ENCODE measurements at regions not wholly inside any gene's neighbourhood (a gene's known extent, or its start where the extent isn't known, plus 50 kb on each side); places are given as distances from the start of the nearest gene placed in this dataset.

- Mint-ChIP-seq H3K4me3 (no peak overlapping the region), H3K36me3 (peaks cover 3% of the 10 kb centered on the region), H3K27me3 (ENCODE audit: low read depth) (no peaks in the 10 kb centered on the region), H3K4me1 (peaks cover 28% of the 10 kb centered on the region), H3K27ac (no peak overlapping the region), H3K9me3 (peaks cover 10% of the 10 kb centered on the region)
- ATAC-seq (no peak), DNase-seq (ENCODE audit: low spot score) (no peak)
- POLR2A ChIA-PET, result no interaction called here
- no peak for TF ChIP-seq HMGA2 (CRISPR knock-in tag; IDR thresholded peaks at IDR 0.05)
- no peak for TF ChIP-seq ZSCAN18 (CRISPR knock-in tag; IDR thresholded peaks at IDR 0.05)
- no peak for TF ChIP-seq ZNF512 (CRISPR knock-in tag; IDR thresholded peaks at IDR 0.05; ENCODE audit: borderline replicate concordance)
- no peak for TF ChIP-seq SMAD4 (CRISPR knock-in tag; IDR thresholded peaks at IDR 0.05)
- TF ChIP-seq MYBL2 (CRISPR knock-in tag; IDR thresholded peaks at IDR 0.05), result no peak
- CTCF ChIA-PET, result no interaction called here
These were observed 89.3 kb upstream of the UGT8 start for GRCh38 chr4:114509340-114509739.

- CTCF ChIA-PET, result no interaction called here
- peaks cover 28% of the 10 kb centered on the region for H3K4me1 Mint-ChIP-seq
- peaks cover 22% of the 10 kb centered on the region for H3K36me3 Mint-ChIP-seq
- TF ChIP-seq MAX (CRISPR knock-in tag; IDR thresholded peaks at IDR 0.05) (no peak), ZNF425 (CRISPR knock-in tag; conservative IDR thresholded peaks at IDR 0.05) (no peak)
- POLR2A ChIA-PET, result no interaction called here
- H3K27ac Mint-ChIP-seq, result no peak overlapping the region
- ATAC-seq (no peak), DNase-seq (ENCODE audit: low spot score) (no peak)
- H3K9me3 Mint-ChIP-seq, result peaks cover 26% of the 10 kb centered on the region
- H3K27me3 Mint-ChIP-seq (ENCODE audit: low read depth), result no peaks in the 10 kb centered on the region
- no peak overlapping the region for H3K4me3 Mint-ChIP-seq
These were observed 85.9 kb upstream of the UGT8 start for GRCh38 chr4:114512595-114513295.

GRCh38 chr4:114519368-114519767 lies 79.2 kb upstream of the UGT8 start:
- peaks cover 60% of the 10 kb centered on the region for H3K9me3 Mint-ChIP-seq
- H3K4me3 Mint-ChIP-seq, result no peak overlapping the region
- no peaks in the 10 kb centered on the region for H3K27me3 Mint-ChIP-seq (ENCODE audit: low read depth)
- DNase-seq (ENCODE audit: low spot score) (no peak), ATAC-seq (no peak)
- H3K27ac Mint-ChIP-seq, result no peak overlapping the region
- H3K4me1 Mint-ChIP-seq, result no peaks in the 10 kb centered on the region
- peaks cover 49% of the 10 kb centered on the region for H3K36me3 Mint-ChIP-seq
- CTCF ChIA-PET, result no interaction called here
- POLR2A ChIA-PET, result no interaction called here
- TF ChIP-seq TCF7 (CRISPR knock-in tag; IDR thresholded peaks at IDR 0.05; ENCODE audit: low read depth) (no peak), JUN (CRISPR knock-in tag; IDR thresholded peaks at IDR 0.05) (no peak), STAT6 (CRISPR knock-in tag; conservative IDR thresholded peaks at IDR 0.05; ENCODE audit: low read depth) (no peak), FOXK1 (CRISPR knock-in tag; IDR thresholded peaks at IDR 0.05) (no peak), ZBTB21 (CRISPR knock-in tag; IDR thresholded peaks at IDR 0.05; ENCODE audit: borderline replicate concordance) (no peak), E2F5 (CRISPR knock-in tag; IDR thresholded peaks at IDR 0.05) (no peak), ZNF416 (CRISPR knock-in tag; IDR thresholded peaks at IDR 0.05) (no peak), ARID4B (CRISPR knock-in tag; IDR thresholded peaks at IDR 0.05; ENCODE audit: borderline replicate concordance) (no peak), CDX4 (CRISPR knock-in tag; IDR thresholded peaks at IDR 0.05; ENCODE audit: borderline replicate concordance) (no peak), SOX15 (CRISPR knock-in tag; IDR thresholded peaks at IDR 0.05) (no peak)

All from WTC11 (cell line).